Gastroesophageal sphincter (tissue), 4 donors: ENCODE measurements at regions not wholly inside any gene's neighbourhood (a gene's known extent, or its start where the extent isn't known, plus 50 kb on each side); places are given as distances from the start of the nearest gene placed in this dataset.

ENCODE experiments used
- ATAC-seq: fragments of 150-250 bp; one replicate; pipeline ENCODE4 v1.9.1; 2016; ENCODE audit warnings: mild to moderate bottlenecking, moderate library complexity
- H3K27ac ChIP-seq, 4 donors: fragments of 200-600 bp; sonication (generic) in 3 of 4; 1 replicate in 3 of 4; 2 replicates in 1 of 4; pipeline ENCODE4 v1.5.1; 2016 to 2019
- H3K27me3 ChIP-seq: fragments of 200-600 bp; sonication (generic); one replicate; pipeline ENCODE4 v1.5.1; 2019
- H3K36me3 ChIP-seq, 2 donors: fragments of 200-600 bp; sonication (generic); one replicate each; pipeline ENCODE4 v1.5.1; 2019; ENCODE audit warnings: control low read depth in 1 of 2
- H3K4me1 ChIP-seq, 3 donors: fragments of 200-600 bp; sonication (generic); 1 replicate in 2 of 3; 2 replicates in 1 of 3; pipeline ENCODE4 v1.5.1; 2016 to 2019; ENCODE audit warnings: control low read depth in 2 of 3
- H3K4me3 ChIP-seq, 2 donors: fragments of 200-600 bp; sonication (generic); one replicate each; pipeline ENCODE4 v1.5.1; 2019; ENCODE audit warnings: mild to moderate bottlenecking in 1 of 2, moderate library complexity in 1 of 2
- H3K9me3 ChIP-seq, 3 donors: fragments of 200-600 bp; sonication (generic); one replicate each; pipeline ENCODE4 v1.5.1; 2017 to 2019; ENCODE audit warnings: control low read depth in 2 of 3
- CTCF ChIP-seq, 4 experiments: fragments of 200-600 bp in 2 of 4; fragments of 450-650 bp in 2 of 4; sonication (generic) in 1 of 4; IDR thresholded peaks; one replicate each; pipeline ENCODE4 v1.5.1; 2017 to 2019; ENCODE audit warnings: antibody characterized with exemption in 4 of 4, mild to moderate bottlenecking in 2 of 4, moderate library complexity in 2 of 4
- EP300 ChIP-seq: sonication (generic); formaldehyde crosslinking; IDR thresholded peaks from one replicate; pipeline ENCODE4 v1.6.1; 2017; ENCODE audit warnings: antibody characterized with exemption, mild to moderate bottlenecking
- POLR2A ChIP-seq, 2 donors: fragments of 450-650 bp; IDR thresholded peaks; one replicate each; pipeline ENCODE4 v1.6.1; 2017; ENCODE audit warnings: antibody characterized with exemption in 2 of 2, mild to moderate bottlenecking in 2 of 2, moderate library complexity in 1 of 2
- POLR2AphosphoS5 ChIP-seq: sonication (generic); formaldehyde crosslinking; IDR thresholded peaks from one replicate; pipeline ENCODE4 v1.6.1; 2017; ENCODE audit warnings: antibody characterized with exemption
- WGBS, 2 donors: methylation state at CpG; one replicate each; pipeline ENCODE4 v1.1.5; 2018; ENCODE audit warnings: low coverage in 1 of 2; 5-methylcytosine and 5-hydroxymethylcytosine counted together

- no peaks in the 10 kb centered on the region for H3K4me1 ChIP-seq
- no peak for TF ChIP-seq POLR2AphosphoS5
- no peak for TF ChIP-seq POLR2A (IDR thresholded peaks at IDR 0.05)
- no peak for TF ChIP-seq CTCF (IDR thresholded peaks at IDR 0.05)
- TF ChIP-seq EP300: no peak
- no peaks in the 10 kb centered on the region for H3K27me3 ChIP-seq
- H3K4me3 ChIP-seq: no peak overlapping the region
- peaks cover 0 to 20% (median 0%) of the 10 kb centered on the region in 3 donors for H3K9me3 ChIP-seq
- peak overlapping the region in 2 of 4 donors; percentile 3 to 26 for H3K27ac ChIP-seq
- 78 to 87% methylated on average over 4 of the region's 4 CpGs for WGBS, 2 donors
- no peak for ATAC-seq
- no peaks in the 10 kb centered on the region for H3K36me3 ChIP-seq
These were observed 127.6 kb upstream of the RPS23 start for GRCh38 chr5:82405618-82406204.

GRCh38 chr5:82405161-82405560 lies 127.0 kb upstream of the RPS23 start:
- Histone ChIP-seq H3K4me3 (no peak overlapping the region), H3K36me3 (no peaks in the 10 kb centered on the region), H3K27me3 (no peaks in the 10 kb centered on the region), H3K4me1 (no peaks in the 10 kb centered on the region), H3K9me3 (peaks cover 0 to 20% (median 0%) of the 10 kb centered on the region in 3 donors), H3K27ac (no peak overlapping the region)
- 77 to 93% methylated on average over 2 of the region's 2 CpGs for WGBS, 2 donors
- TF ChIP-seq POLR2AphosphoS5 (no peak), EP300 (no peak), CTCF (IDR thresholded peaks at IDR 0.05) (no peak), POLR2A (IDR thresholded peaks at IDR 0.05) (no peak)
- no peak for ATAC-seq

- WGBS, 2 donors: 78 to 96% methylated on average over 3 of the region's 3 CpGs
- H3K4me3 ChIP-seq: no peak overlapping the region
- ATAC-seq: no peak
- H3K36me3 ChIP-seq: no peaks in the 10 kb centered on the region
- H3K9me3 ChIP-seq: peaks cover 0 to 20% (median 0%) of the 10 kb centered on the region in 3 donors
- no peak overlapping the region for H3K27ac ChIP-seq
- no peaks in the 10 kb centered on the region for H3K4me1 ChIP-seq
- TF ChIP-seq POLR2AphosphoS5 (no peak), EP300 (no peak), CTCF (IDR thresholded peaks at IDR 0.05) (no peak), POLR2A (IDR thresholded peaks at IDR 0.05) (no peak)
- H3K27me3 ChIP-seq: no peaks in the 10 kb centered on the region
These were observed 126.3 kb upstream of the RPS23 start for GRCh38 chr5:82404382-82404945.

GRCh38 chr5:82403724-82404123 lies 125.6 kb upstream of the RPS23 start:
- Histone ChIP-seq H3K4me1 (no peaks in the 10 kb centered on the region), H3K36me3 (no peaks in the 10 kb centered on the region), H3K27ac (no peak overlapping the region), H3K4me3 (no peak overlapping the region), H3K9me3 (peaks cover 0 to 20% (median 0%) of the 10 kb centered on the region in 3 donors), H3K27me3 (no peaks in the 10 kb centered on the region)
- 76 to 81% methylated on average over 2 of the region's 2 CpGs for WGBS, 2 donors
- no peak for ATAC-seq
- TF ChIP-seq EP300: no peak
- no peak for TF ChIP-seq POLR2AphosphoS5
- TF ChIP-seq POLR2A (IDR thresholded peaks at IDR 0.05): no peak
- TF ChIP-seq CTCF (IDR thresholded peaks at IDR 0.05): no peak

- Histone ChIP-seq H3K27ac (no peak overlapping the region), H3K27me3 (no peaks in the 10 kb centered on the region), H3K4me1 (no peaks in the 10 kb centered on the region), H3K9me3 (peaks cover 0 to 20% (median 0%) of the 10 kb centered on the region in 3 donors), H3K36me3 (no peaks in the 10 kb centered on the region), H3K4me3 (no peak overlapping the region)
- 97% methylated on average over 2 of the region's 2 CpGs; no CpG with 5 or more reads in 1 of the 2 donors for WGBS, 2 donors
- no peak for TF ChIP-seq POLR2A (IDR thresholded peaks at IDR 0.05)
- TF ChIP-seq CTCF (IDR thresholded peaks at IDR 0.05): no peak
- TF ChIP-seq EP300: no peak
- no peak for TF ChIP-seq POLR2AphosphoS5
- no peak for ATAC-seq
These were observed 124.9 kb upstream of the RPS23 start for GRCh38 chr5:82403026-82403425.
